HG02884 (cell line): ENCODE measurements at regions not wholly inside any gene's neighbourhood (a gene's known extent, or its start where the extent isn't known, plus 50 kb on each side); places are given as distances from the start of the nearest gene placed in this dataset.

Experiments used
- ATAC-seq: cut with Tn5 transposase; IDR thresholded peaks from one replicate; pipeline ENCODE4 v1.9.1; 2021; ENCODE audit warnings: mild to moderate bottlenecking, moderate library complexity; ENCODE audit not compliant: unreplicated experiment

DNA sequence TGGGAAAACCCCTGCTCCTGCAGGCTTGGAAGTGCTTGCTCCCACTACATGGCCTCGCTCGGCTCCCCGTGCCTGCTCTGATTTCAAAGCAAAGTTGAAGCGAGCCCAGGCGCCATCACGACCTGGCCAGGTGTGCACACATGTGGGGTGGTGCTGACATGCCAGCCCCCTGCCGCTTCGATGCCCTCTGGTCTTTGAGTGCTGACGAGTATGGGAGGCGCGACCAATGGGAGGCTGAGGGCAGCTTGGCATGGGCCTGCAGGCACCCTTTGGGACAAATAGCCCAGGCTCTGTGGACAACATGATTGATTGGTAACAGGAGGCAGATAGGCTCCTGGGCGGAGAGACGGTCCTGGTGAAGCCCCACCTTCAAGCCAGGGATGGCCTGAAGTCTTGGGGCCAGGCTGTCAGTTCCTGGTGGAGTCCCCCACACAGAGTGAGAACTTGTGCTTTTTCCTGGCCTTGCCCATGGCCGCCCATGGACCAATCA is 252.4 kb upstream of the SEMA3A start:
- ATAC-seq = no peak

GRCh38 chr7:84425702-84426259 is 231.2 kb upstream of the SEMA3A start:
- no peak for ATAC-seq

- no peak for ATAC-seq
Measured at GRCh38 chr7:84422790-84423189, 228.2 kb upstream of the SEMA3A start.

- ATAC-seq = no peak
Measured at GRCh38 chr7:84412161-84412969, 217.8 kb upstream of the SEMA3A start.

GRCh38 chr7:84399661-84400060 is 205.1 kb upstream of the SEMA3A start:
- ATAC-seq = no peak

- no peak for ATAC-seq
Measured at GRCh38 chr7:84394219-84394618, 199.6 kb upstream of the SEMA3A start.

DNA sequence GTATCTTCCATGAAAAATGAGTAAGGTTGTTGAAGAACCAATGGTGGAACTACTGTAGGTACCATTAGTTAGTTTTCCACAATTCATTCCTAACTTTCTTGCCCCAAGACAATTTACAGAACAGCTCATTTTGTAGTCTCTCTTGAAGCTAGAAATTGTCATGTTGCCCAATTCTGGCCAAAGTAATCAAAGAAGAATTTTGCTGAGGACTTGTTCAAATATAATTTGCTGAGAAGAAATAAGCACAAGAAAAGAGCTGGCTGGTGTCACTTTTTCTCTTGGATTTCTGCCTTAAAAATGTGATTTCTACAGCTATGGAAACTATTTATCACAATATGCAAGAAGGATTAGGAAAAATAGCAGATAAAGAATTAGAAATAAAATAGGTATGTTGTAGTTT is 199.2 kb upstream of the SEMA3A start:
- ATAC-seq = no peak

DNA sequence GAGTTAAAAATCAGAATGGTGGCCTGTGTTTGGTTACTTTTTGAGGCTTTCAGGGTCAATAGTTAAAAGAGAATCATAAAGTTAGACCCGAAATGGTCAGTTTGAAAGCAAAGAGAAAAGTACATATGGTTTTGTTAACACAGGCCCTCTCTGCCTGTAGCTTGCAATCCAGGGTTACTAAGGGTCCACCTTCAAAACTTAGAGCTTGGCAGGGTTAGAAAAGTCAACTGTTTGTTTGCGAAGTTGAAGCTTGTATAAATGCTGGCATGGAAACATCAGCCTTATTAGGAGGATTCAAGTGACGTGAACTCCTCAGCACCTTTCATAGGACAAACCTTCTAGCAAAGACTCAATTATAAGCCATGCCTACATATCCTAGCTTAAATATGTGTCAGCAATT is 196.3 kb upstream of the SEMA3A start:
- ATAC-seq = no peak

DNA sequence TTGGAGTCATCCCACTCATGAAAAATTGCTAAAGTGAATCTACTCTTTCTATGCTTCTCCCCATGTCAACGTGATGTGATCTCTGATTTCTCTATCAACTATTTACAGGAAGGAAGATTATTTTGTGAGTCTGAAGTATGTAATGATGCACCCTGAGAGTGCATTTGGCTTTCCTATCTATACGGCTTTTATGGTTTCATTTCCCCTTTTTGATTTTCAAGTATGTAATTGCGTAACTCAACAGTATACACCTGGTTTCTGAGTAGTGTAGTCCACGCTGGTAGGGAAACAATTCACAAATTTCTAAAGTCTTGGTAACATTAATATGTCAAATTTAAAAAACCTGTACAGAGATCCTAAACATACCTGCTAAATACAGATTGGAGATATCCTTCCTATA is 194.7 kb upstream of the SEMA3A start:
- peak; percentile 99 for ATAC-seq

DNA sequence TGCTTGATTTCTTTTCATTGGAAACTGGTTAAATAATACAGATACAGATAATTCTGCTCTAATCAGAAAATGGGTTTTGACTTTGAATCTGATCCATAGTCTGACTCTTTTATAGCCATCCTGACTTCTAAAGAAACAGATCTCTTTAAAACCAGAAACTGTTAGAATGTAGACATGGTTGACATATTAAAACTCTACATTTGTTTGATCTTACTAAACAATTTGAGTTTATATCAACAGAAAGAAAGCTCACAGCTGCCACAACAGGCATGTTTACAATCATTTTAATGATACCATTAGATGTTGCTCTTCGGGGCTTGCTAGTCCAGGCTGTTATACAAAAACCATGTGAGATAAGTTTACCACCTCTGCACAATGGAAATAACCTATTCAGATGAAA is 193.0 kb upstream of the SEMA3A start:
- ATAC-seq = no peak

DNA sequence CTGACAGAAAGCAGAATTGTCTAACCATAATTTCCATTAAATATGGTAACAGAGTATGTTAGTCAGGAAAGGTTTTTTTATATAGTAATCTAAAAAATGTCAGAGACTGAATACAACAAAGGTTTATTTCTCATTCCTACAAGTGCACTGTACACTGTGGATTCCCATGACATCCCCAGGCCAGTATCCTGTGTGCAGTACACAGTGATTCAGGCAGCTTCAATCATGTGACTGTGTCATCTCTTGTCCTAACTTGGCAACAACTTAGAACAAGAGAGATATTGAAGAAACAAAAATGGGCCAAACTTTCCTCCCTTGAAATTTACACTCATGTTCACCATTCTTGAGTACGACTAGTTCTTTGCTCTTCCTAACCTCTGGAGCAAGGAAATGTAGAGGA is 189.8 kb upstream of the SEMA3A start:
- no peak for ATAC-seq

- no peak for ATAC-seq
Measured at GRCh38 chr7:84379446-84379845, 184.9 kb upstream of the SEMA3A start.

- no peak for ATAC-seq
Measured at GRCh38 chr7:84372712-84373111, 178.1 kb upstream of the SEMA3A start.

GRCh38 chr7:84372155-84372621 is 177.6 kb upstream of the SEMA3A start:
- no peak for ATAC-seq

GRCh38 chr7:84370114-84370513 is 175.5 kb upstream of the SEMA3A start:
- no peak for ATAC-seq

- ATAC-seq = no peak
Measured at GRCh38 chr7:84368122-84368521, 173.5 kb upstream of the SEMA3A start.

GRCh38 chr7:84364708-84365107 is 170.1 kb upstream of the SEMA3A start:
- ATAC-seq = no peak

DNA sequence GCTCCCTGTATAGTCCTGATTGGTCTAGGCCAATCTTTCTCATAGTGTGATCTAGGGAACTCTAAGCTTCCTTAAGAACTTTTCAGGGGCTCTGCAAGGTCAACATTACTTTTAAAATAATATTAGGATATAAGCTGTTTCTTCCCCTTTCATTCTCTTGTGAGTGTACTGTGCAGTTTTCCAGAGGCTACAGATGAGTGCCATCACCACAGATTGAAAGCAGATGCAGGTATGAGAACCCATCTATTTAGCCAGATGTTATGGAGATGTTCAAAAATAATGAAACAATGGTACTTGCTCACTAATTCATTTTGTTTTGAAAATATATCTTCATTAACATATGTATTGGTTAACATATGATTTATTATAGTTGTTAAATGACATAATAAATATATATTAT is 169.2 kb upstream of the SEMA3A start:
- ATAC-seq = no peak

DNA sequence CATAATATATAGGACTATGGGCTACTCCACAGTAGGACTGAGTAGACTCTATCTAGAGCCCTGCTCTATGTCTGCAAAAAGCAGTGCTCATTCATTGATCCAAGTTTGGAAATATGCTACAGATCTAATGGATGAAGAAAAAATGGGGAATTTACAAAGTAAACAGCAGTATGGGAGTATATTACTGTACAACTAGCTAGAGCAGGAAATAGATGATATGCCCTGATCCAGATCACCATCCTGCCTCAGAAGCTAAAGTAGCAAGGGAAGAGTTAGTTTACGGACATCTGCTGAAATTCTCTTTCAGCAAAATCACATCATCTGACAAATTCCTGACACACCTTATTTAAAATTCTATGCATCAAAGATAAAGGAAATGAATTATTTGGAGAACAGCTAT is 168.2 kb upstream of the SEMA3A start:
- ATAC-seq = no peak

DNA sequence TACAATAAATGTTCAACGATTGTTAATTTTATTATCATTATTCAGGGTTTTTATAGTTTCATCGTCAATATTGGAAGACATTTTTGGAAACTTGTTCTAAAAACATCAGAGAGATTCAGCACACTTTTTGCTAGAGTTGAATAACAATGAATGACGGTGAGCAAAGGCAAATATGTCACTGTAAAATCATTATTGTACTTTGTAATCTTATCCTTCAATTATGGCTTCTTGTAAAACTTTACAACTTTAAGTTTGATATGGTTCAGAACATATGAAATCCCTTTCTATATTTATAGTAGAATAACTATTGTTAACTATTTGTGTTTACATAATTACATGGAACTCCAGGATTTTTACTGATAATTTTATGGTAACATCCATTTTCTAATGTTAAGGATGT is 167.8 kb upstream of the SEMA3A start:
- no peak for ATAC-seq

- no peak for ATAC-seq
Measured at GRCh38 chr7:84354866-84355265, 160.3 kb upstream of the SEMA3A start.

- no peak for ATAC-seq
Measured at GRCh38 chr7:84354030-84354429, 159.4 kb upstream of the SEMA3A start.
